Middle frontal gyrus (tissue), 1 donor: ENCODE measurements at regions not wholly inside any gene's neighbourhood (a gene's known extent, or its start where the extent isn't known, plus 50 kb on each side); places are given as distances from the start of the nearest gene placed in this dataset.

ENCODE experiments used
- DNase-seq: peaks from one replicate; pipeline ENCODE4 v3.0.0-alpha.2; 2015; ENCODE audit warnings: low spot score; ENCODE audit errors: extremely low spot score

DNA sequence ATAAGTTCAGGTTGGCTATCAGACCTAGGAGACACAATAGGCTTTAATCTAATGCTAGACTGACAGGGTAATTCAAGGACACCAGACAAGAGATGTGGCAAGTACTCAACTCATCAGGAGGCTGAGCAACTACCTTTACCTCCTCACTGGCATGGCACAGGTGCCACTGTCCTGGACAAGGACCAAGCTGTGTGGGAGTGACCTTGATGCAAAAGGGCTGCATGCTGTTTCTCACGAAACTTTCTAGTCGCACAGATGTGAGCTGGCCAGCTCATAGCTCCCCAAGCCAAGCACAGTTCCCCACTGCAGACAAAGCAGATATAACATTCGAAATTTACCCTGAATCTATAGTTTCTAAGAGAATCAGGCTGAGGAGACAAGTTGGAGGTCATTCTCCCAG lies 207.6 kb upstream of the GHITM start:
- DNase-seq = no peak

DNA sequence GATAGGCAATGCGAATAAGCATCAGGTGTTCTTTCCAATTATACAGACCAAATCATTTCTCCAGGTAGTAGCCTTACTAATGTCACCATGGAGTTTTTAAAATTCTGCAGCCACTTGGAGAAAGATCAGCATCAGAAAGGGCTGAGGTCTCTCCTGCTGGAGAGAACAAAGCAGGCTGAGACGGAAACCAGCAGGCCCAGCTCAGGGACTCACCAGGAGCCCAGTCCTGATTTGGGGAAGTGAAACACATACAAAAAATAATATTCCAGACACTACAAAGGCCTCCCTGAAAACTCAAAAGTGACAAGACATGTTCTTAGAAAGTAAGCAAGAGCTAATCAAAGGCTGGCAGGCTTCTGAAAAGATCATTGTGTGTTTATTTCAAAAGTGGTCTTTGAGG lies 207.1 kb upstream of the GHITM start:
- no peak for DNase-seq

DNA sequence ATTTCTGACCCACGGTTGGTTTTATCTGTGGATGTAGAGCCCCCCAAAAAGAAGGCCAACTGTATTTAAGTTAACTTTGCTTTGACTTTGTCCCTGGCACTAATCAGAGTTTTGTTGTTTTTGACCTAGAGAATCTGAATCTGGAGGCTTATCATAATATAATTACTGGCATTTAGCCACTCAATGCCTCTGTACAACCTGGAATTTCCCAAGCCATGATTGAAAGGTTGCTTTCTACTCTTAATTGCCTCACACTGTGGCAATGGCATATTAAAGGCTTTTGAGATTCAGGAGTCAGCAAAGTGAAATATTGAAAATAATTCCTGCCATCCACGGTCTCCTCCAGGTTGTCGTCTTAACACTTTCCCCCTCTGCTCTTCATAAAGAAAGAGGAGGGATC lies 205.2 kb upstream of the GHITM start:
- DNase-seq = no peak

DNA sequence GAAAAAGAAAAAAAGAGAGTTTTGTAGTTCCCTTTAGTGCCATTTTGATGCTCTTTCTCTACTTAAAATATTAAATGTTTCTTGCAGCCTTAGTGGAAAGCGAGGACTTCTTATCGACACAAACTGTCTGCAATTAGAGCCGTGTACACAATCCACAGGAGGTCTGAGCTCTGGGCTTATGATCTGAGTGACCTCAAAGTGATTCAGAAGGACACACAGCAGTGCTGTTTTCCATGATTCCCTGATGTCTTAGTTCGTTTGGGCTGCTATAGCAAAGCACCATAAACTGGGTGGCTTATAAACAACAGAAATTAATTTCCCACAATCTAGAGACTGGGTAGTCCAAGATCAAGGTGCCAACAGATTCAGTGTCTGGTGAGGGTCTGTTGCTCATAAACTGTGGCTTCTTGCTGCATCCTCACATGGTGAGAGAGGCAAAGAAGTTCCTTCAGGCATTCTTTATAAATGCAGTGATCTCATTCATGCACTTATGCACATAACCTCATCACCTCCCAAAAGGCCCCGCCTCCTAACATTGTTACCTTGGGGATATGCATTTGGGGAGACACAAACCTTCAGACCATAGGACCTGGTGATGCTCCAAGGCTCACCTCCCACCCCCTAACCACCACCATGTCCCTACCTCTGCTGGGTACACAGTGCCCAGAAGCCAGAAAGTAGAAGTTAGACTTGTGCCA lies 204.5 kb upstream of the GHITM start:
- DNase-seq = no peak

DNA sequence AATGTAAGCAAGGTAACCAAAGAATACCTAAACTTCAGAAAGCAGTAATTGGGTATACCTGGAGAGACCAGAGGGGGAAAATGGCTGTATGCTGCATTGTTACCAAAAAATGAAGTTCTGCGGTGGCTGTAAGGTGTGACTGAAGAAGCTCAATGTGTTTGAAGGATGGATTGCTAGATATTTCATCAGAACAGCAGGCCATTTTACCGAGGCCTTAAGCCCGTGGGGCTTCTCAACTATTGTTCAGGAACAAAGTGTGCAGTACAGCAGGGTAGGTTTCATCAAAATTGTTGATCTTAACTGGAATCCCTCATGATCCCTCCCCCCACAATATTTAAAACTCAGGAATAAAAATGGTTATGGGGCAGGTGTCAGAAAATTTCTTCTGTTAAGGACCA lies 204.0 kb upstream of the GHITM start:
- no peak for DNase-seq

DNA sequence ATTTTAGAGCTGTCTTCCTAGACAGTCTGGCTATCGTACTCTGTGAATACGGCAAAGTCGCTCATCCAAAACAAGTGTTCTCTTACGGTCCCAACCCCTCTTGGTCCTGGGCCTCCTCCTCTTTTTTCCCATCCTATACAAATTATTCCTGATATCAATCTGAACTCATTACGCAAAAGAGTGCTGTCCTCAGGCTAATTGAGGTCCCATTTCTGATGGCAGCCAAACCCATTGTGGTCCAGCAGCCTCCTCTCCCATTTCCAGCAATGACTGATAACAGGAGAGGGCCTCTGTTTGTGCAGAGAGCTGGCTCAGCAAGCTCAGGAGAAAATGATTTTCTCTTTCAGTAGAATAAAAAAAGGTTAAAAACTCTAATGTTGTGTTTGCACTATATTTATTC lies 203.4 kb upstream of the GHITM start:
- DNase-seq = no peak

DNA sequence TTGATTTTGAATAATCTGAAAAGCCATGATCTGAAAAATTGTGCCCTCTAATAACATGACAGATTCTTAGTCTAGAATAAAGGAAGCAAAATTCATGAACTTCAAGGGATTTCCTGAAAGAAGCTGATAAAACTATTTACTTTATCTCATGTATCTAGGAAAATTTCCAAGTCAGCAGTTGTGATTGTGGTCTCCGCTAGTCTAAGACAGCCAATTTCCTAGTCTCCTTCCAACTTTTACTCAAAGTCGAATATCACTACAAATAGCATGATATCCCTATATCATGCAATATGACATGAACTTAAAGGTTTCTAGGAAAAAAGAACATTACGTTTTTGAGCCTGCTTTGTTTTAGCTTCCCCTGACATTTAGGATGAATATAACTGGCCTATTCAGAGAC lies 202.1 kb upstream of the GHITM start:
- no peak for DNase-seq

DNA sequence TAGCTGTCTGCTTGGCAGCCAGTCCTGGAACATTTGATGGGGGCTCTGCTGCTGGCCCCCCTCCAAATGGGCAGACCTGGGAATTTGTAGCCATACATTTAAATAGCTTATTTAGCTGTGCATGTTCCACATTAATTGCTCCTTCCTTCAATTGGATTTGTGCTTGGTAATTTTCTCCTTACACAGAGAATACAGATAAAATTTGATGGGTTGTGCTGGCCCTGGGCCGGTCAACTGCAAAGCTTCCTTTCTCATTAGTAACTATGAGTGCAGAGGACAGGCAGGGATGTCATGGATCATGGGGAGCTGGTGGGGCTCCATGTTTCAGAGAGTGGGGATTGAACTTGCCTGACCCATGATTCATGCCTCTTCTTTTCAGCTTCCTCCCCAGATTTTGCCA lies 201.5 kb upstream of the GHITM start:
- no peak for DNase-seq

DNA sequence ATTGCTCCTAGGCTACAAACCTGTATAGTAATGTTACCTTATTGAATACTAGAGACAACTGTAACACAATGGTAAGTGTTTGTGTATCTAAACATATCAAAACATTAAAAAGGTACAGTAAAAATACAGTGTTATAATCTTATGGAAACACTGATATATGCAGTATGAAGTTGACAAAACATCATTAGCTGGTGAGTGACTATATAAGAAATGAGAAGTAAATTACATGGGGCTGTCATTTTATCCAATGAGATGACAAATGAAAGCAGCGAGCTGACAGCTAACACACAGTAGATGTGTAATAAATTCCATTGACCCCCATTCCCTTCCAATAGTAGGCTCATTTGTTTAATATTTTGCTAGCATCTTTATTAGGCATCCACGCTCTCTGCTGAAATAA lies 198.1 kb upstream of the GHITM start:
- DNase-seq = no peak

DNA sequence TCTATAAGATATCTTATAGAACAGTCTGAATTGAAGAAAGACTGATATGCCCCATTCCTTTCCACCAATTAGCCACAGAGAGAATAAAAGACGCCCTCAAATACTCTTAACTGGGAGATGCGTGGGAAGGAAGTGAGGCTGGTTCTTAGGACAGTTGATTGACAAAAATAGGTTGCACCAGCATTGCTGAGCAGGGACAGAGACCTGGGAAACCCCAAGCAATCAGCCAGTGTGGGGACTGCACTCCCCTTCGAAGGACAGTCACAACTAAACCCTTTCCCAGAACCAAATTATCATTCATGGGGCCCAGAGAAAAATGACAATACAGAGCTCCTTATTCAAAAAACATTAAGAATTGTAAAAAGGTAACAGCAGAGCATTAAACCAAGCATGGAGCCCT lies 196.9 kb upstream of the GHITM start:
- no peak for DNase-seq

DNA sequence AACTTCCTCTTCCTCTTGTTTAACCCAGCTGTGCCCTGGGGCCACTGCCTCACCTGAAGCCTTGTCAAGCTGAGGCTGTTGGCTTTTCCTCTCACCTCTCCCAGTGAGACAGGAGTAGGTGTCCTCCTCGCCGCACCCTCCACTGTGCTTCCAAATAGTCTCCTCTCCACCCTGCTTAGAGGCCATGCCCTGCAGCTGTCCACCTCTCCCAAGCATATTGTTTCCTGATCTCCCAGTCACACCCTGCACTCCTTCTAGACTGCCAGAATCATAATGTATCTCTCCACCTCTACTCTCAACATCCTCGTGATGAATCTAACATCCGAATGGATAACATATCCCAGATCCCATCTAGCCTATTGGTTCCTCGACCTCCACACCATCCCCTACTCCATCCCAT lies 196.3 kb upstream of the GHITM start:
- DNase-seq = no peak

DNA sequence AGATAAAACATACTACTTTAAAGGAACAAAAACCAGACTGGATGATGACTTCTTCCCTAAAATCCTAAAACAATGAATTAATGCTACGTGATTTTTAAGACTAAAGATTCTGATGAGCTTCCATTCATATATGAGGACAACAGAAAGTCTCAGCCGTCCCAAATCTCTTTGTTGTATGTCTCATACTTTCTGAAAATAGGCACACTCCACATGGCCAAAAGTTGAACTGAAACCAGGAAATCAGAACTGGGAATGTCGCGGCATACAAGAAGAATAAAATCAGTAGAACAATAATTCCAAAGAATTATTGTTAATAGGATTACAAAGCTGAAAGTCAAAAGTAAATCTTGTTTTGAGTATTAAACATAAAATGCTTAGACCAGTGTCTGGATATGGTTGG lies 195.4 kb upstream of the GHITM start:
- DNase-seq = no peak

DNA sequence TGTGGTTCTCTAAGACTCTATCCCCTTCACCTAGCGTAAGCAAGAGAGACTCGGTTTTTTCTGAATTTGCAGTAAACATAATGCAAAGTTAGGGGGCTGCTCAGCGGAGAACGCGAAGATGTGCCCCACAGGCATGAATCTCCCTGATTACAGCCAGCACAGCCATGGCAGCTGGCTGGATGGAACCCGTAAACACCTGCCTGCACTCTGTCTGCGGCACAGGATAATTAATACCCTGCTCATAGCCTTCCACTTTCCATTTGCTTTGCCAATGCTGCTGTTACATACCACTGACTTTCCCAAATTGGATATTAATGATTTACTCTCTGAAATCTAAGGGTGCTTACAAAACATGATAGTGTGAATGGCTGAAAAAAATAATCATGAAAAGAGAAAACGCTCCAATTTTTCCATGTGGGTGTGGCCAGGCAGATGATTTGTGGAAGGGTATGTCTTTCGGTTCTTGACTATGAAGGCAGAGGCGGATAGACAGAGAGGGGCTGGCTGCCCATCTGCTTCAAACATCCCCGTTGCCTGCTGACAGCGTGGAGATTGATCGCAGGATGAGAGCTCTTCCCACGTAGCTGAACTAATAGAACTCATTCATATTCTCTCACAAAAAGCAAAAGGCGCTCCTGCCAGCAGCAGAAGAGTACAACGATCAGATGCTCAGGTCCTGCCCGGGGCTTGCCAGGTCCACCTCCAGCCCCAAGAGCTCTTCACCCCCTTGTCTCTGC lies 193.2 kb upstream of the GHITM start:
- DNase-seq = no peak

DNA sequence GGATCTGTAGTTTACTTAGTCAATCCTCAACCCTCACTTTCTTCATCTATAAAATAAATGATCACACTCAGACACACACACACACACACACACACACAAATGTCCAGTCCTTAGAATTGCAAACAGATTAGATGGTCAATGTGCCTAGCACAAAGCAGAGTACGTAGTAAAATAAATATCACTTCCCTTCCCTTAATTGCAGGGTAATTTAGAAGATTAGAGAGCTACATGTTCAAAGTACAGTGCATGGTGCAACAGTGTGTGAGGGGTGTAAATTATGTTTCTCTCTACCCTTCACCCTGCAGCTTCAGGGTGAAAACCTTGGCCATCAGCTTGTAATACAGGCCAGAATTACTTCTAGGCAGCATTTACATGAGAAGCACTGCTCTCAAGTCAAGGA lies 187.0 kb upstream of the GHITM start:
- DNase-seq = no peak

DNA sequence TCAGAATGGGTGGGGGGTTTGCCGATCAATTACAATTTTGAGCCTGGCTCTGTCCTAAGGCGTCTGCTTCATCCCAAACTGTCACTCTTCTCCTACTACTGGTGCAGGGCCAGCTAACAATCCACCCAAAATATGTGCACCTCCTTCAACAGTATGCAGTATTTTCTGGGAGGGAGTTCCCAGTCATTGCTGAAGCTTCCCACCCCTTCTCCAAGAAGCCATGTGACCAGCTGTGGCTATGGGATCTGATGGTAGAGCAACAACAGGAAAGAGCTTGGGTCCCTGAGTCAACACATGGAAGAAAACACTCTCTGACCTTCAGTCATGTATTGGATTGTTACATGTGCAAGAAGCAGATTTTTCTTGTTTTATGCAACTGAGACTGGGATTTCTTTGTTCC lies 185.7 kb upstream of the GHITM start:
- DNase-seq = no peak

DNA sequence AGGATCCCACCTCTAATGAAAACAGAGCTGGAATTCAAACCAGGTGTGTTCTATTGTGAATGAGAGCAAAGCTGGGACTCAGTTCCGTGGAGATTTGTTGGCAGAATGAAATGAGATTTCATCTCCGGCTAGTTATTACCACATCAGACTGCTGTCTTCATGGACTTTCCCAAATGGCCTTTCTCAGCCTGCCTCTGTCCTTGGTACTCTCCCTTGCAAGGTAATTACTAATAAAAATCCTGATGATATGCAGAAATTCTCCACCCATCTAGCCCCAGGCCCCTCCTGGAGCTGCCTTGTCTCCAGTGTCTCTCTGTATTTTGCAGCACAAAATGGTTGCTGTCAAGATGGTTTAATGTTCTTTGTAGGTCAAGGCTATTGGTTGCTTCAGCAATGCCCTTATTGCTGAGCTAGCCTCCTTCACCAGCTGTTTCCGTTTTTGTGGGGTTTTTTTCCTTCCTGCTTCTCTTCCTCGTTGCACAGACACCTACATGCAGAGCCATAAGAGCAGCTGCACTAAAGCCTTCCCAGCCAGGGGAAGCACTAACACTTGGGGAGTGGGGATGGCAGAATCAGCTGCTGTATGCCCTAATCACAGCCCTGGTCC lies 185.0 kb upstream of the GHITM start:
- no peak for DNase-seq

DNA sequence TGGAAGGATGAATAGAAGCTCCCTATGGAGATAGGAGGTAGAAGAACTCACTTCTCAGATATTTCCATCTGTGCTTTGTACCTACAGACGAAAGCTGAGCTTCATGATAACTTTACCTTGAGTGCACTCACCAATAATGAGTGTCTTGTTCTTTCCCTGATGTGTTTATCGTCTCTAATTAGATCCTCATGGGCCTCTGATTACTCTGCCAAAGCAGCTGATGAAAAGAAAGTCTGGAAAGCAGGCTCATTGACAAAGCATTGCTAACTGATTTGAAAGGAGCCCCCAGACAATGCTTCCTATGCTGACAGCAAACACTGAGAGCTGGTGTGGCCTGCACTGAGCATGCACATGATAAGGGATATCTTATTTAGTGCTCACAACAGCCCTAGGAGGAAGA lies 183.9 kb upstream of the GHITM start:
- no peak for DNase-seq

DNA sequence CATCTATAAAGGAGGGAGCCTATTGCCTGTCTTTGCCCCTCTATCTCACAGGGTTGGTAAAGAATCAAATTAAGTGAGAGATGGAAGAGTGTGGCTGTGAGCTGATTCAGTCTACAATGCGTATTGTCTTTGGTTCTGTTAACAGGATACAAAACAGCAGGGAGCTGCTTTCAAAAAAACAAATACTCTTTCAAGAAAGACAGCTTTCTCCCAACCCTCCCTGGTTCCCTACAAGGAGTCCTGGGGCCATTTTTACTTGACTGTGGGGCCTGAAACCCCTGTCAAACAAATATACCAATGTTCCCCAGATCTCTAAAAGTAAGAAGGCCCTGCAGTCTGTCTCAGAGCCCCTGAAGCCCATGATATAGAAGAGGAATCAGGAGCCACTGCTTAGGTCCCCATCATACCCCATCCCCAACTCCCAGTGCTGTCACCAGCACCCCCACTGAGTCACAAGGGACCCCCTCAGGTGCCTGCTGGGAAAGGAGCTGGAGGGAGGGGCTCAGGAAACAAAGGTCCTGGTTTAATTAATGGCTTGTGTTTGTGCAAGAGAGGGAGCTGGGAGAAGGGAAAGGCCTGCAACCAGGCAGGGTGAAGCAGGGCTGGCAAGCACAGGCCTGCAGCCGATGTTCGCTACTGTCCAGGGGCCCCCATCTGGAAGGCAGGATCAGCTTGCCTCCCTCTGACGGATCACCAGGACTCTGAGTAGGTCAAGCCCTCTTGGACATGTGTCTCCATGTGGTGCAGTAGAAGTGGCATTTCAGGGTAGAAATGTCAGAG lies 182.0 kb upstream of the GHITM start:
- no peak for DNase-seq

DNA sequence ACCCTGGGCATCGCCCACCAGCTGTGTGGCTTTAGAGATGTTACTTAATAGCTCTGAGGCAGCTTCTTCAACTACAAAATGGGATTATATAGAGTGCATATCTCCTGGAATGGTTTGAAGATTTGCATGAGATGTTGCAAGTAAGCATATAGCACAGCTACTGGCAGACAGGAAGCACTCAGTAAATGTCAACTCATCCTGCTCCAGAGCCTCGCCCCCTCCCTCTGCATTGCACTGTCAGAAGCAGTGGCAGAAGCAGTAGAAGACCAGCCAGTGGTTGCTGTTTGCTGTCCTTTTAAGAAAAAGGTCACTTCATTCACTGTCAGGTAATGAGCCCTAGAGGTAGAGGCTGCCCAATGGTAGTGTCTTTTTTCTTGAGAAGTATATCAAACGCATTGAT lies 180.0 kb upstream of the GHITM start:
- DNase-seq = no peak

DNA sequence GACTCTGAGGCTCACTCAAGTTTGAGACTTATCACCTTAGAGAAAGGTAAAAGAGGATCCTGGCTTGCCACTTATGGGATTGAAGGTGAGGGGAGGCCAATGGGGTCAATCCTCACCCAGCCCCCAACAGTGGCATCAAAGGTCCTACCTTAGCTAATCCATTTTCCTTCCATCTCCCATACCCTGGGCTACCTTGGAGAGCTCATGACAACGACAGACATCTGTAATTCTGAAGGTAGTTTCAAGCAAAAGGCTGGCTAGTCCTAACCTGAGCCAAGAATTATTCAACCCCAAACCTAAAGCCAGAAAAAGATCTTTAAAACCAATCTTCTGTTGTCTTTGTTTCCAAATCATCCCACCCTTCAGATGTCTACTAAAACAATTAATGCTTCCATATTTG lies 179.2 kb upstream of the GHITM start:
- DNase-seq = no peak

DNA sequence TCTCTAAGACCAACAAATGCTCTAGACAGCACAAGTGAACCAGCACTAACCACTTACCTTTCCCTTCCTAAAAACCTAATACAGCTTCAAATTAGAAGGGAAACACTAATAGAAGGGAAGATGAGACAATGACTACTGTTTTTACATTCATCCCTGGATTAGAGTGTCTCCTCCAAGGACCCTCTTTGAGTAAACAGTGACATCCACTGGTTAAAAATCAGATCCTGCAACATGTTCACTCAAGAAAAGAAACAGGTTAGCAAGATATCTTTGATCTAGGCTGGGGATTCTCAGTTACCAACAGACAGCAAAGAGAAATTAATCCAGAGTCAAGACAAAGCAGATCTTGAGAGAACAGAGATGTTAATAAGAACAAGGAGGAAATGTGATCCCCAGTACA lies 177.7 kb upstream of the GHITM start:
- peak; percentile 6 for DNase-seq

DNA sequence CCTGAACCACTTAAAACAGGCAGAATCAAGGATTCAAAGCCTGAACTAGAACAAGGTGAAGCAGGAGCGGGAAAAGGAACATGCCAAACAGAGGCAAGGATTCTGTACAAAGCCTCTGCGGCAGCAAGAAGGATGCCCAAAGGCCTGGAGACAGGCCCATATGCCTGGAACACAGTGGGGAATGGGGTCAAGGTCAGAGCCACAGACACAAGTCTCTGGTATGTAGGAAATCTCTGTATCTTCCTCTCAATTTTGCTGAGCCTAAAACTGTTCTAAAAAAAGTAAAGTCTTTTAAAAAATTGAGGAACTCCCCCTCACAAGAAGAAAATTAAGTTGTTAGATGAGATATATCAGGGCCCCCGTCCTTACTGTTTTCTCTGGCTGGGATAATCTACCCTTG lies 175.9 kb upstream of the GHITM start:
- DNase-seq = no peak
